HCT116 (cell line): ENCODE measurements at regions not wholly inside any gene's neighbourhood (a gene's known extent, or its start where the extent isn't known, plus 50 kb on each side); places are given as distances from the start of the nearest gene placed in this dataset.

Experiments used
- ATAC-seq: fragments of 200-7000 bp; cut with Tn5 transposase; 2 replicates; pipeline ENCODE4 v1.9.1; 2020; ENCODE audit warnings: mild to moderate bottlenecking, moderate library complexity
- BruUV-seq: library from RNA; stranded (reverse); fragments of 400-500 nt; replicated peaks from 2 replicates; lab custom pipeline; 2021; lab: Mats Ljungman, UMichigan
- CTCF ChIA-PET: fragments of 300-600 bp; sonication (Branson Sonifier 250); formaldehyde crosslinking; loops from one replicate; lab custom pipeline; 2021; ENCODE audit warnings: antibody characterized with exemption; lab: Charles Lee
- POLR2A ChIA-PET: fragments of 300-600, 350-600 bp; sonication (Branson Sonifier 250); formaldehyde crosslinking; loops from one replicate; lab custom pipeline; 2021; ENCODE audit warnings: antibody characterized with exemption; lab: Charles Lee
- RAD21 ChIA-PET, 2 experiments: fragments of 300-600 bp; sonication (Branson Sonifier 250); formaldehyde crosslinking; loops; one replicate each; lab custom pipeline; 2023; ENCODE audit warnings: low total read pairs in 2 of 2; ENCODE audit not compliant: uncharacterized antibody in 2 of 2, unreplicated experiment in 2 of 2, low non-redundant PET in 1 of 2; lab: Charles Lee
- DNase-seq: peaks from one replicate; pipeline ENCODE4 v3.0.0-alpha.2; 2010; ENCODE audit warnings: low read depth, low spot score
- H2AFZ ChIP-seq: fragments of 200-600 bp; shearing (Covaris generic), sonication (generic); 2 replicates; pipeline ENCODE4 v1.6.1; 2017; ENCODE audit warnings: low read depth, mixed run types, mixed read lengths, antibody characterized with exemption, low read length; ENCODE audit not compliant: poor library complexity, severe bottlenecking
- H3K27ac ChIP-seq: 2 replicates; pipeline ENCODE4 v1.5.1; 2012; ENCODE audit warnings: low read depth, low read length
- H3K27me3 ChIP-seq: fragments of 200-600 bp; sonication (generic); 2 replicates; pipeline ENCODE4 v1.6.1; 2016; ENCODE audit warnings: mixed run types, low read length, mixed read lengths; ENCODE audit not compliant: insufficient read depth
- H3K36me3 ChIP-seq, 2 experiments: fragments of 200-500 bp in 1 of 2; fragments of 200-600 bp in 1 of 2; sonication (Bioruptor generic) in 1 of 2; sonication (generic) in 1 of 2; 2 replicates each; pipeline versions ENCODE4 v1.5.1 to v1.6.1; 2014 to 2016; ENCODE audit warnings: low read length in 2 of 2, inconsistent platforms in 1 of 2, mixed read lengths in 1 of 2, mixed run types in 1 of 2; ENCODE audit not compliant: insufficient read depth in 2 of 2, control insufficient read depth in 1 of 2
- H3K4me1 ChIP-seq, 2 experiments: fragments of 200-600 bp in 1 of 2; sonication (generic) in 1 of 2; 2 replicates each; pipeline versions ENCODE4 v1.5.1 to v1.6.1; 2012 to 2017; ENCODE audit warnings: low read length in 2 of 2, inconsistent platforms in 1 of 2, mild to moderate bottlenecking in 1 of 2, mixed read lengths in 1 of 2, mixed run types in 1 of 2, moderate library complexity in 1 of 2; ENCODE audit not compliant: insufficient read depth in 2 of 2, control insufficient read depth in 1 of 2
- H3K4me2 ChIP-seq: fragments of 200-600 bp; sonication (generic); 2 replicates; pipeline ENCODE4 v1.6.1; 2017; ENCODE audit warnings: mixed run types, low read length, mixed read lengths
- H3K4me3 ChIP-seq, 2 experiments: fragments of 200-600 bp in 1 of 2; sonication (generic) in 1 of 2; replicated peaks in 1 of 2; 2 replicates each; pipeline ENCODE4 v1.5.1; 2011 to 2016; ENCODE audit warnings: low read length in 2 of 2, control low read depth in 1 of 2, low read depth in 1 of 2, mild to moderate bottlenecking in 1 of 2, mixed read lengths in 1 of 2, mixed run types in 1 of 2
- H3K79me2 ChIP-seq: fragments of 200-600 bp; sonication (generic); 2 replicates; pipeline ENCODE4 v1.6.1; 2017; ENCODE audit warnings: mild to moderate bottlenecking, mixed run types, low read length, moderate library complexity, mixed read lengths; ENCODE audit not compliant: insufficient read depth
- H3K9ac ChIP-seq: fragments of 200-600 bp; sonication (generic); 2 replicates; pipeline ENCODE4 v1.6.1; 2016; ENCODE audit warnings: low read length, mixed read lengths
- H3K9me2 ChIP-seq: fragments of 200-600 bp; sonication (generic), shearing (Covaris generic); 2 replicates; pipeline ENCODE4 v1.6.1; 2017; ENCODE audit warnings: mixed run types, mild to moderate bottlenecking, moderate library complexity; ENCODE audit not compliant: insufficient read depth
- H3K9me3 ChIP-seq, 2 experiments: fragments of 200-500 bp in 1 of 2; fragments of 200-600 bp in 1 of 2; sonication (Bioruptor generic) in 1 of 2; sonication (generic) in 1 of 2; 2 replicates each; pipeline ENCODE4 v1.6.1; 2014 to 2017; ENCODE audit warnings: low read length in 2 of 2, mixed read lengths in 2 of 2, inconsistent platforms in 1 of 2, low read depth in 1 of 2, mild to moderate bottlenecking in 1 of 2, mixed run types in 1 of 2, moderate library complexity in 1 of 2; ENCODE audit not compliant: control insufficient read depth in 1 of 2, insufficient read depth in 1 of 2
- H4K20me1 ChIP-seq: fragments of 200-600 bp; sonication (generic), shearing (Covaris generic); 2 replicates; pipeline ENCODE4 v1.6.1; 2017; ENCODE audit warnings: mixed run types, mild to moderate bottlenecking, moderate library complexity; ENCODE audit not compliant: insufficient read depth
- ATF3 ChIP-seq: IDR thresholded peaks from 2 replicates; pipeline ENCODE4 v1.6.1; 2012
- CBX3 ChIP-seq: IDR thresholded peaks from 2 replicates; pipeline ENCODE4 v1.6.1; 2012; ENCODE audit warnings: low read depth
- CTCF ChIP-seq, 3 experiments: fragments of 200-600 bp in 1 of 3; sonication (generic) in 1 of 3; IDR thresholded peaks in 2 of 3; conservative IDR thresholded peaks in 1 of 3; 2 replicates each; pipeline ENCODE4 v1.5.1; 2012 to 2017; ENCODE audit warnings: low read depth in 2 of 3, low read length in 2 of 3, antibody characterized with exemption in 1 of 3, borderline replicate concordance in 1 of 3, control low read depth in 1 of 3, mild to moderate bottlenecking in 1 of 3, mixed read lengths in 1 of 3, mixed run types in 1 of 3, moderate library complexity in 1 of 3; ENCODE audit not compliant: insufficient read depth in 1 of 3
- ELF1 ChIP-seq: IDR thresholded peaks from 2 replicates; pipeline ENCODE4 v1.6.1; 2012; ENCODE audit warnings: low read depth, borderline replicate concordance
- EZH2 ChIP-seq: fragments of 200-600 bp; sonication (generic); IDR thresholded peaks from 2 replicates; pipeline ENCODE4 v1.6.1; 2017; ENCODE audit warnings: antibody characterized with exemption, mixed run types
- POLR2AphosphoS5 ChIP-seq: IDR thresholded peaks from 2 replicates; pipeline ENCODE4 v1.6.1; 2011; ENCODE audit warnings: mild to moderate bottlenecking, low read depth, low read length, moderate library complexity
- RAD21 ChIP-seq: IDR thresholded peaks from 2 replicates; pipeline ENCODE4 v1.6.1; 2012; ENCODE audit warnings: low read depth, mild to moderate bottlenecking
- REST ChIP-seq: IDR thresholded peaks from 2 replicates; pipeline ENCODE4 v1.6.1; 2012; ENCODE audit warnings: low read depth
- SRF ChIP-seq: IDR thresholded peaks from 2 replicates; pipeline ENCODE4 v1.6.1; 2012; ENCODE audit warnings: low read depth
- ZFX ChIP-seq: fragments of 450-650 bp; IDR thresholded peaks from 2 replicates; pipeline ENCODE4 v1.6.1; 2017
- intact Hi-C: fragments of 100-400 bp; cut with micrococcal nuclease; formaldehyde crosslinking; loops from 2 replicates; pipeline ENCODE4 v1.10.0; 2022
- TF ChIP-seq, protein P1 (sequence below): IDR thresholded peaks from 2 replicates; pipeline ENCODE4 v1.6.1; 2011; ENCODE audit warnings: mild to moderate bottlenecking, low read length, moderate library complexity; ENCODE audit not compliant: insufficient replicate concordance; ENCODE audit errors: extremely low read depth

- H3K4me2 ChIP-seq = no peak overlapping the region
- H3K9me2 ChIP-seq = no peaks in the 10 kb centered on the region
- no peaks in the 10 kb centered on the region for H4K20me1 ChIP-seq
- no peaks in the 10 kb centered on the region for H3K4me1 ChIP-seq
- no peak overlapping the region for H3K4me3 ChIP-seq
- no peaks in the 10 kb centered on the region for H3K27me3 ChIP-seq
- H2AFZ ChIP-seq = no peak overlapping the region
- DNase-seq (no peak), ATAC-seq (no peak)
- ChIA-PET RAD21 (no interaction called here), POLR2A (no interaction called here), CTCF (no interaction called here)
- intact Hi-C loops = no loop called here
- H3K9ac ChIP-seq = no peak overlapping the region
- no TSS peak for BruUV-seq
- no peaks in the 10 kb centered on the region for H3K79me2 ChIP-seq
- H3K27ac ChIP-seq = no peak overlapping the region
- no peaks in the 10 kb centered on the region for H3K9me3 ChIP-seq
- H3K36me3 ChIP-seq = no peaks in the 10 kb centered on the region
- no peak for TF ChIP-seq ZFX
- no peak for TF ChIP-seq REST
- no peak for TF ChIP-seq RAD21
- TF ChIP-seq ELF1 = no peak
- TF ChIP-seq CBX3 = no peak
- TF ChIP-seq, protein P1, sequence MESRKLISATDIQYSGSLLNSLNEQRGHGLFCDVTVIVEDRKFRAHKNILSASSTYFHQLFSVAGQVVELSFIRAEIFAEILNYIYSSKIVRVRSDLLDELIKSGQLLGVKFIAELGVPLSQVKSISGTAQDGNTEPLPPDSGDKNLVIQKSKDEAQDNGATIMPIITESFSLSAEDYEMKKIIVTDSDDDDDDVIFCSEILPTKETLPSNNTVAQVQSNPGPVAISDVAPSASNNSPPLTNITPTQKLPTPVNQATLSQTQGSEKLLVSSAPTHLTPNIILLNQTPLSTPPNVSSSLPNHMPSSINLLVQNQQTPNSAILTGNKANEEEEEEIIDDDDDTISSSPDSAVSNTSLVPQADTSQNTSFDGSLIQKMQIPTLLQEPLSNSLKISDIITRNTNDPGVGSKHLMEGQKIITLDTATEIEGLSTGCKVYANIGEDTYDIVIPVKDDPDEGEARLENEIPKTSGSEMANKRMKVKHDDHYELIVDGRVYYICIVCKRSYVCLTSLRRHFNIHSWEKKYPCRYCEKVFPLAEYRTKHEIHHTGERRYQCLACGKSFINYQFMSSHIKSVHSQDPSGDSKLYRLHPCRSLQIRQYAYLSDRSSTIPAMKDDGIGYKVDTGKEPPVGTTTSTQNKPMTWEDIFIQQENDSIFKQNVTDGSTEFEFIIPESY = no peak
- no peak for TF ChIP-seq SRF
- TF ChIP-seq POLR2AphosphoS5 = no peak
- no peak for TF ChIP-seq CTCF (IDR thresholded peaks at IDR 0.05 in 2 of 3, conservative IDR thresholded peaks at IDR 0.05 in 1 of 3; ENCODE audit: borderline replicate concordance in 1 of 3, insufficient read depth in 1 of 3, low read depth in 2 of 3, low read length in 2 of 3)
- no peak for TF ChIP-seq ATF3
- TF ChIP-seq EZH2 = no peak
Measured at GRCh38 chr6:22025468-22026163, 271.2 kb downstream of the PRL start.
